ENCODE measurements at regions not wholly inside any gene's neighbourhood (a gene's known extent, or its start where the extent isn't known, plus 50 kb on each side); places are given as distances from the start of the nearest gene placed in this dataset.

DNA sequence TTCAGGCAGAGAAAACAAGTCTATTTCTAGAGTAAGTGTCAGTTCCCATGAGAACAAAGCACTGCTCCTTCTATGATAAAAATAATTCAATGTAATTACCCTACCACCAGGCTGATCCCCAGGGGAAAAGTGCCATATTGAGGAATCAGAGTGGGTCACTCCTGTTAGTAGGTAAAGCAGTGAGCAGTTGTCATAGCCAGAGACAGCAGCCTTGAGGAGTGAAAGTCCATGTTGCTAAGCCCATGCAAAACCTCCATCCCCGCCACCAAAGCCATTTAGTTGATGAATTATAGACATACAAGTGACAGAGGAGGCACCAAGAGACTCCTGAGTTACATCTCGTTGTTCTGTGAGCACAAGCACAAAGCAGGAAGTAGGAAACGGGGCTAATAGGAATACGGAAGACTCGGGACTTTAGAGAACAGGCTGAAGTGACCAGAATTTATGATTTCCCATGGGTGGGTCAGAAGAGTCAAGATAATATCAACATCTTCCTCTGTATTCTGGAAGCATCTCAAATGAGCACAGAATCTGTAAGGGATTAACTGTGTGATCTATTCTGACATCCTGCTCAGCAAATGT is 197.9 kb downstream of the MAFB start:
- TF ChIP-seq, protein P1, sequence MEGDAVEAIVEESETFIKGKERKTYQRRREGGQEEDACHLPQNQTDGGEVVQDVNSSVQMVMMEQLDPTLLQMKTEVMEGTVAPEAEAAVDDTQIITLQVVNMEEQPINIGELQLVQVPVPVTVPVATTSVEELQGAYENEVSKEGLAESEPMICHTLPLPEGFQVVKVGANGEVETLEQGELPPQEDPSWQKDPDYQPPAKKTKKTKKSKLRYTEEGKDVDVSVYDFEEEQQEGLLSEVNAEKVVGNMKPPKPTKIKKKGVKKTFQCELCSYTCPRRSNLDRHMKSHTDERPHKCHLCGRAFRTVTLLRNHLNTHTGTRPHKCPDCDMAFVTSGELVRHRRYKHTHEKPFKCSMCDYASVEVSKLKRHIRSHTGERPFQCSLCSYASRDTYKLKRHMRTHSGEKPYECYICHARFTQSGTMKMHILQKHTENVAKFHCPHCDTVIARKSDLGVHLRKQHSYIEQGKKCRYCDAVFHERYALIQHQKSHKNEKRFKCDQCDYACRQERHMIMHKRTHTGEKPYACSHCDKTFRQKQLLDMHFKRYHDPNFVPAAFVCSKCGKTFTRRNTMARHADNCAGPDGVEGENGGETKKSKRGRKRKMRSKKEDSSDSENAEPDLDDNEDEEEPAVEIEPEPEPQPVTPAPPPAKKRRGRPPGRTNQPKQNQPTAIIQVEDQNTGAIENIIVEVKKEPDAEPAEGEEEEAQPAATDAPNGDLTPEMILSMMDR (conservative IDR thresholded peaks at IDR 0.05; ENCODE audit: low read depth, low read length): no peak
- no peak for DNase-seq (ENCODE audit: low read depth)
- no peak overlapping the region for H3K4me3 ChIP-seq (ENCODE audit: low read depth, low read length)

DNA sequence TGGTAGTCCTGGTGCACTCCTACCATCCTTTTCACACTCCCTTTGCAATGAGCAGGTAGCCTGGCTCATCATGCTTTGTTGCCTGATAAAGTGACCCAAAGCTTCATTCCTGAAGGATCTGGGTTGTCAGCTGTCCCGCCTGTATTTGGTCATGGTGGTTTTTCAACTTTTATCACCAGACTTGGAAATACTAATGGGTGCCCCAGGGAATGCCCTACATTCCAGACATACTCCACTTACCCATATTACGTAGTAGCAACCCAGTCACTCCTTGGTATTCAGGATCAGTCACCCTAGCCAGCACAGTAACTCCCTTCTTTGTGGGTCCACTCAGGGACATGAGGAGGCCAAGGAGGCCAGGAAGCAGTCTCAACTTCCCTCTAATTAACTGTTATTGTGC is 199.2 kb downstream of the MAFB start:
- DNase-seq (ENCODE audit: low read depth): peak; percentile 36

DNA sequence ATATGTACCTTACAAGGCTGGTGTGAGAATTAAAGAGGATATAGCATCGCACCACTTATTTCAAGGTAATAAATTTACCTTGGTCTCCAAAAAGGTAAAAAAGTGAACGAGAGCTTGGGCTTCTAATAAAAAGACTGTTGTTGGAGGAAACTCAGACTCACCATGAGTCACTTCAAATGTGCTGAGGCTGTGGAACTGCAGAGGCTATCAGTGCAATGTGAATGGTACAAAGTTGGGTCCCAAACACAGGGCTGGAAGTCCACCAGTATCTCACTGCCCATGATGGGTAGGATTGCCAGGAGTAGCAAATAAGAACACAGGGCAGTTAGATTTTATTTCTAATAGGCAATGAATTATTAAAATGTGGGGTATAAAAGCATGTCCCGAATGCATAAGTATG is 200.6 kb downstream of the MAFB start:
- TF ChIP-seq, protein P1 (conservative IDR thresholded peaks at IDR 0.05; ENCODE audit: low read depth, low read length): no peak
- no peak for DNase-seq (ENCODE audit: low read depth)
- H3K4me3 ChIP-seq (ENCODE audit: low read depth, low read length): no peak overlapping the region

More for the DNA sequence above, 199.2 kb downstream of the MAFB start:
- H3K4me3 ChIP-seq (ENCODE audit: low read depth, low read length): no peak overlapping the region
- TF ChIP-seq, protein P1 (conservative IDR thresholded peaks at IDR 0.05; ENCODE audit: low read depth, low read length): no peak

DNA sequence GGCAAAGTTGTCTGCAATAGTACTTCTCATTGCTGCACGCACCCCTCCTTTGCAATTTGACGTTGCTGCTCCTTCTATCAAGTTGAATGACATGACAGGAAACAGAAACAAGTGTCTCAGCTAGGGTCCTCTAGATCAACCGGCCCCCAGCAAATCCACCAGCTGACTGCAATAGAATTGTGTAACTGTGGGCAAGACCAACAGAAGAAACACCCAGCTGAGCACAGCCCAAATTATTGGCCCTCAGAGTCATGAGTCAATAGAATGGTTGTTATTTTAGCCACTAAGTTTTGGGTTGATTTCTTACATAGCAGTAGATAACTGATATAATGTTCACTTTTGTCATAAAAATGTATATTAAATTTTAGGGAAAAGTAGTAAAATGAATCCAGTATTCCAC is 202.7 kb downstream of the MAFB start:
- TF ChIP-seq, protein P1 (conservative IDR thresholded peaks at IDR 0.05; ENCODE audit: low read depth, low read length): no peak
- H3K4me3 ChIP-seq (ENCODE audit: low read depth, low read length): no peak overlapping the region
- no peak for DNase-seq (ENCODE audit: low read depth)

DNA sequence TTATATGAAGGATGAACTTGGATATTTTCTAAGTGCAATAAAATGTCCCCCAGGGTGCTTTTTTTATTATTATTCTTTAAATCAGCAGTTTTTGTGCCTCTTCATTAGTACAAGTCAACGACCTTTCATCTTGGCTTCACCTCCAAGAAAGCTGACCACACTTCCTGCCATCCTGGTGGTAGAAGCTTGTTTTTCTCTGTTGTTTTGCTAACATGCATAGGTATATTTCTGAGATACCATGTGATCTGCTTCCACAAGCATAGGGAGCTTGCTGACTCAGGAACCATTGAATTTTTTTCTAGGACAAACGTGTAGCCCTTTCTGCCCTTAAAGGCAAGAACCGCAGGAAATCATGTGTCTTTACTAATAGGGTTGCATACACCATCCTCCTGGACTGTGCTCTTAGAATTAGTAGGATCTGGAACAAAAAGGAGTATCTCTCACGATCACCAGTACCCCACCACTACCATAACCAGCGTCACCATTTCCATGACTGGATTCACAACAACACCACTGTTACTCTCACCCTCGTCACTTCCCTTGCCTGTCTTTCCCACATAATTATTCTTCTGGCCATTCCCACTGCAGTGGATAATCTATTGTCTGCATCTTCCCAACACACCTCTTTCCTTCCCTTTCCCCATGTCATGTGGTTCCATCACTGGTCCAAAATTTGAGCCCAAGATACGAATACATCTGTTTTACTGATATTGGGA is 207.1 kb downstream of the MAFB start:
- no peak overlapping the region for H3K4me3 ChIP-seq (ENCODE audit: low read depth, low read length)
- DNase-seq (ENCODE audit: low read depth): no peak
- TF ChIP-seq, protein P1 (conservative IDR thresholded peaks at IDR 0.05; ENCODE audit: low read depth, low read length): no peak

DNA sequence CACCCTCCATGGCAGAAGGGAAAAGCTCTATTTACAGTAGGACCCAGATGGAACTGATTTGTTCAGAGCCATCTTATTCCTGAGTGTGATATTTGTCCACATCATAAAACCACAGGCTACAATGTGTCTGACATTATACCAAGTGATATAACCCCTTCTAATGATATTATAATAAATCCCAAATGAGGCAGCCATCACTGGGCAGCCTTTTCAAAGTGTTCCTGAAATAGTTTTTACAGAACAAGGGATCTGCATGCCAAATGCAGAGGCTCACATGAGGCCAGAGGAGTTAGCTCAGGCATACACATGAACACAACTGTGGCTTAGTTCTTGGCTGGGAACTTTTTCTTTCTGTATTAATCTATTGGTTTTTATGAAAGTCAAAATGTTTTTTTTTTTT is 207.7 kb downstream of the MAFB start:
- no peak overlapping the region for H3K4me3 ChIP-seq (ENCODE audit: low read depth, low read length)
- no peak for DNase-seq (ENCODE audit: low read depth)
- TF ChIP-seq, protein P1 (conservative IDR thresholded peaks at IDR 0.05; ENCODE audit: low read depth, low read length): no peak

DNA sequence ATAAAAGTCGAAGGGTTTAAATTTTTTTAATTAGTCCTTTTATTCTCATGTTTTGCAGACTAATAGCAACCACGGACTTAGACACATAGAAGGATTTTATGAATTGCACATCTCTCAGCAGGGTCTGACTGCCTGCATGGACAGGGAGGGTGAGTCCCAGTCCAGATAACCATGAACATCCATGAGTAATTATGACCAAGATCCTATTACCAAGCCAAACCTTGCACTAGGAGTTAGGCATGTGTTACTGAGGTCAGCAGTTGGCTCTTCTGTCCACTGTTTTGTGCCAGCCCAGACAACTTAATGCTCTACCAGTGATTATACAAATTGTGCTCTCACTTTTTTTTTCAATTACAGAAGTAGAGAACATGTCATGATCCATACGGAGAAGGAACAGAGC is 211.2 kb downstream of the MAFB start:
- TF ChIP-seq, protein P1 (conservative IDR thresholded peaks at IDR 0.05; ENCODE audit: low read depth, low read length): no peak
- H3K4me3 ChIP-seq (ENCODE audit: low read depth, low read length): no peak overlapping the region
- DNase-seq (ENCODE audit: low read depth): no peak

All from epithelial cell of proximal tubule (primary cell).